ENCODE measurements at regions not wholly inside any gene's neighbourhood (a gene's known extent, or its start where the extent isn't known, plus 50 kb on each side); places are given as distances from the start of the nearest gene placed in this dataset.

DNA sequence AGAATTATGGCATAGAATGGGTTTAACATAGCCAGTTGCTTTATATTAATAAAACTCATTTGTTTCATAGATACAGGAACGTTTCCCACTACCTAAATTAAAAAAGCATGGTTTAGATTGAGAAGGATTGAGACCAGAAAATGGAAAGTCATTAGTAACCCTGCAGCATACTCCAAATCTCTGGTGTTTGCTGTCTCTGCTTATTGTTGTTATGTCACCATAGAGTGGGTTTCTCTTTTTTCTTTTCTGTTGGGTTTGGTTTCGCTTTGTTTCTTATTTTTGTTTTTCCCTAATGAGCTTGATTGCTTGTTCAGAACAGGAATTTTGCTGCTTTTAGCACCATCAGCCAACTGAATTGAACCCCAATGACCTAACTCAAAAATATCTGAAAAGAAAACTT lies 1034.8 kb downstream of the MAT2B start:
- H3K9me3 Mint-ChIP-seq (ENCODE audit: low read depth): peaks cover 3% of the 10 kb centered on the region
- no peak overlapping the region for H3K27ac Mint-ChIP-seq
- no peaks in the 10 kb centered on the region for H3K27me3 Mint-ChIP-seq
- H3K4me3 Mint-ChIP-seq (ENCODE audit: low read depth): no peak overlapping the region
- TF ChIP-seq, protein P1, sequence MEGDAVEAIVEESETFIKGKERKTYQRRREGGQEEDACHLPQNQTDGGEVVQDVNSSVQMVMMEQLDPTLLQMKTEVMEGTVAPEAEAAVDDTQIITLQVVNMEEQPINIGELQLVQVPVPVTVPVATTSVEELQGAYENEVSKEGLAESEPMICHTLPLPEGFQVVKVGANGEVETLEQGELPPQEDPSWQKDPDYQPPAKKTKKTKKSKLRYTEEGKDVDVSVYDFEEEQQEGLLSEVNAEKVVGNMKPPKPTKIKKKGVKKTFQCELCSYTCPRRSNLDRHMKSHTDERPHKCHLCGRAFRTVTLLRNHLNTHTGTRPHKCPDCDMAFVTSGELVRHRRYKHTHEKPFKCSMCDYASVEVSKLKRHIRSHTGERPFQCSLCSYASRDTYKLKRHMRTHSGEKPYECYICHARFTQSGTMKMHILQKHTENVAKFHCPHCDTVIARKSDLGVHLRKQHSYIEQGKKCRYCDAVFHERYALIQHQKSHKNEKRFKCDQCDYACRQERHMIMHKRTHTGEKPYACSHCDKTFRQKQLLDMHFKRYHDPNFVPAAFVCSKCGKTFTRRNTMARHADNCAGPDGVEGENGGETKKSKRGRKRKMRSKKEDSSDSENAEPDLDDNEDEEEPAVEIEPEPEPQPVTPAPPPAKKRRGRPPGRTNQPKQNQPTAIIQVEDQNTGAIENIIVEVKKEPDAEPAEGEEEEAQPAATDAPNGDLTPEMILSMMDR (IDR thresholded peaks at IDR 0.05; ENCODE audit: unreplicated experiment): no peak
- H3K36me3 Mint-ChIP-seq (ENCODE audit: insufficient read depth): no peaks in the 10 kb centered on the region
- DNase-seq (ENCODE audit: low spot score, unreplicated experiment): no peak
- no peaks in the 10 kb centered on the region for H3K4me1 Mint-ChIP-seq (ENCODE audit: low read depth)

DNA sequence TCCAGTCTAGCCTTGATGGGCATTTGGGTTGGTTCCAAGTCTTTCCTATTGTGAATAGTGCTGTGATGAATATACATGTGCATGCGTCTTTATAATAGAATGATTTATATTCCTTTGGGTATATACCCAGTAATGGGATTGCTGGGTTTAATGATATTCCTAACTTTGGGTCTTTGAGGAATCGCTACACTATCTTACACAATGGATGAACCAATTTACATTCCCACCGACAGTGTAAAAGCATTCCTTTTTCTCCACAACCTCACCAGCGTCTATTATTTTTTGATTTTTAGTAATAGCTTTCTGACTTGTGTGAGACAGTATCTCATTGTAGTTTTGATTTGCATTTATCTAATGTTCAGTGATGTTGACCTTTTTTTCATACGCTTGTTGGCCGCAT lies 1040.1 kb downstream of the MAT2B start:
- TF ChIP-seq, protein P1 (IDR thresholded peaks at IDR 0.05; ENCODE audit: unreplicated experiment): no peak
- no peak for DNase-seq (ENCODE audit: low spot score, unreplicated experiment)
- H3K4me3 Mint-ChIP-seq (ENCODE audit: low read depth): no peak overlapping the region
- H3K4me1 Mint-ChIP-seq (ENCODE audit: low read depth): no peaks in the 10 kb centered on the region
- no peak overlapping the region for H3K27ac Mint-ChIP-seq
- H3K27me3 Mint-ChIP-seq: no peaks in the 10 kb centered on the region
- H3K36me3 Mint-ChIP-seq (ENCODE audit: insufficient read depth): peaks cover 2% of the 10 kb centered on the region
- H3K9me3 Mint-ChIP-seq (ENCODE audit: low read depth): peaks cover 14% of the 10 kb centered on the region

DNA sequence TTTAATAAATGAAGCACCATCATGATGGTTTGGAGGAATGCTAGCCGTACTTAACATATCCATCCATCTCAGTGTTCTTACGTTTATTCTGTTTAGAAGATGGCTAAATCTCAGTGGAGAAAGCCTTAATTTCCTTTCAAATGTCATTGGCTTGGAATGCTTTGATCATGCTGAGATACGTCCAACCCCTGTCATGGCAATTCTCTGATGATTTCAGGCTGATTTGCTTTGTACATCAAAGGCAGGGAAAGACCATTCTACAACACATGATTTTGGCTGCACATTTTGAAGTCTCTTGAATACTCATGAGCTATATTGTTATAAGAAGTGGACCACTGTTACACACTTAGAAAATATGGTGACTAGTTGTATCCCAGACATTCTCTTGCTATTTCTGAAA lies 1048.4 kb downstream of the MAT2B start:
- TF ChIP-seq, protein P1 (IDR thresholded peaks at IDR 0.05; ENCODE audit: unreplicated experiment): no peak
- no peak overlapping the region for H3K4me3 Mint-ChIP-seq (ENCODE audit: low read depth)
- no peak for DNase-seq (ENCODE audit: low spot score, unreplicated experiment)

DNA sequence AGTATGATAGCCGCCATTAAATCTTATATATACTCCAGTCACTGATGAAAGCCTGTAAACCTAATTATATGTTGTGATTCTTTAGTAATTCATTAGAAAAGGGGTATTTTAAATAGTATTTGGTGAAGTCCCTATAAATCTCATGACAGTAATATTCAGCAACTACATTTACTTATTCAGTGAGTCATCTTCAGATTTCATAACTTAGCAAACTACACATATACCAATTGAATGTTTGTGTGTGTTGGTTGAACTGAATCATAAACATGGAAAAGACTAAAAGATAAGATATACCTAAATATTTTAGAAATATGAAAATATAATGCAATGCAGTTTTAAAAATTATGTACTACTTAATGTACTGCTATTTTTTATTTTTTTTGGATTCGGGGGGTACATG lies 1050.4 kb downstream of the MAT2B start:
- no peak overlapping the region for H3K4me3 Mint-ChIP-seq (ENCODE audit: low read depth)
- no peaks in the 10 kb centered on the region for H3K27me3 Mint-ChIP-seq
- H3K36me3 Mint-ChIP-seq (ENCODE audit: insufficient read depth): no peaks in the 10 kb centered on the region
- DNase-seq (ENCODE audit: low spot score, unreplicated experiment): no peak
- H3K4me1 Mint-ChIP-seq (ENCODE audit: low read depth): peaks cover 3% of the 10 kb centered on the region
- no peak overlapping the region for H3K27ac Mint-ChIP-seq
- no peaks in the 10 kb centered on the region for H3K9me3 Mint-ChIP-seq (ENCODE audit: low read depth)
- TF ChIP-seq, protein P1 (IDR thresholded peaks at IDR 0.05; ENCODE audit: unreplicated experiment): no peak

More for the DNA sequence above, 1048.4 kb downstream of the MAT2B start:
- H3K9me3 Mint-ChIP-seq (ENCODE audit: low read depth): peaks cover 3% of the 10 kb centered on the region
- no peaks in the 10 kb centered on the region for H3K27me3 Mint-ChIP-seq
- H3K27ac Mint-ChIP-seq: no peak overlapping the region
- no peaks in the 10 kb centered on the region for H3K36me3 Mint-ChIP-seq (ENCODE audit: insufficient read depth)
- peaks cover 3% of the 10 kb centered on the region for H3K4me1 Mint-ChIP-seq (ENCODE audit: low read depth)

DNA sequence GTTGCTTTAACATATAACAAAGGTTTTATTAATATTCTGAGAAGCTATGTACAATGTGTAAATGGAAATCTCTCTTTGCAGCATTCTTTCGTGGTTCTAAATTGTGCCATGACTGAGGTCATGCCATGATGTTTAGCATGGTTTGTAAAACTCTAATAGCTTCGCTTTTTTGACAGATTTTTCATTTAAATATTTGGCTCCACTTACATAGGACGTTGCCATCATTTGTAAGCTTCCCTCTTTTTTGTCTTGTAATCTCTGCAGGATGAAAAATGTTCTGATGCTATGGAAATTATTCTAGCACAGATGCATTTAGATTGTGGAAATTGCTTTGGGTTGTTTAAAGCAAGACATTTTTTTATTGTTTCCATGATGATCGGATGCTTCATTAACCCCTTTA lies 1054.8 kb downstream of the MAT2B start:
- Mint-ChIP-seq H3K36me3 (ENCODE audit: insufficient read depth) (no peaks in the 10 kb centered on the region), H3K27ac (no peak overlapping the region), H3K4me3 (ENCODE audit: low read depth) (no peak overlapping the region), H3K9me3 (ENCODE audit: low read depth) (no peaks in the 10 kb centered on the region), H3K4me1 (ENCODE audit: low read depth) (no peaks in the 10 kb centered on the region), H3K27me3 (no peaks in the 10 kb centered on the region)
- no peak for DNase-seq (ENCODE audit: low spot score, unreplicated experiment)
- TF ChIP-seq, protein P1 (IDR thresholded peaks at IDR 0.05; ENCODE audit: unreplicated experiment): no peak
